ENCODE measurements at regions not wholly inside any gene's neighbourhood (a gene's known extent, or its start where the extent isn't known, plus 50 kb on each side); places are given as distances from the start of the nearest gene placed in this dataset.

GRCh38 chr1:201773764-201774163, 55.2 kb upstream of the IPO9 start:
- peaks cover 53% of the 10 kb centered on the region for H3K36me3 Mint-ChIP-seq (ENCODE audit: low read depth)
- H3K4me3 Mint-ChIP-seq = no peak overlapping the region
- peaks cover 23% of the 10 kb centered on the region for H3K9me3 Mint-ChIP-seq
- peak overlapping the region in 2 of 3 experiments; percentile 10 to 31 for H3K27ac Mint-ChIP-seq
- peaks cover 40% of the 10 kb centered on the region for H3K4me1 Mint-ChIP-seq
- no peaks in the 10 kb centered on the region for H3K27me3 Mint-ChIP-seq (ENCODE audit: low read depth)
- no peak for TF ChIP-seq CTCF (IDR thresholded peaks at IDR 0.05; ENCODE audit: unreplicated experiment in 3 of 3)

GRCh38 chr1:201774224-201774982, 54.6 kb upstream of the IPO9 start:
- Mint-ChIP-seq H3K4me3 (no peak overlapping the region), H3K36me3 (ENCODE audit: low read depth) (peaks cover 49% of the 10 kb centered on the region), H3K27ac (peak overlapping the region; percentile 10 to 42 (median 31)), H3K4me1 (peaks cover 42% of the 10 kb centered on the region), H3K9me3 (peaks cover 23% of the 10 kb centered on the region), H3K27me3 (ENCODE audit: low read depth) (no peaks in the 10 kb centered on the region)
- TF ChIP-seq CTCF (IDR thresholded peaks at IDR 0.05; ENCODE audit: unreplicated experiment in 3 of 3) = no peak

GRCh38 chr1:201774983-201775344, 54.0 kb upstream of the IPO9 start:
- Mint-ChIP-seq H3K4me1 (peaks cover 45% of the 10 kb centered on the region), H3K4me3 (no peak overlapping the region), H3K9me3 (peaks cover 23% of the 10 kb centered on the region)

GRCh38 chr1:201775380-201775779, 53.6 kb upstream of the IPO9 start:
- no peak for TF ChIP-seq CTCF (IDR thresholded peaks at IDR 0.05; ENCODE audit: unreplicated experiment in 3 of 3)
- Mint-ChIP-seq H3K9me3 (peaks cover 19% of the 10 kb centered on the region), H3K27ac (no peak overlapping the region), H3K27me3 (ENCODE audit: low read depth) (no peaks in the 10 kb centered on the region), H3K36me3 (ENCODE audit: low read depth) (peaks cover 49% of the 10 kb centered on the region), H3K4me3 (no peak overlapping the region), H3K4me1 (peaks cover 44% of the 10 kb centered on the region)

More at GRCh38 chr1:201774983-201775344, 54.0 kb upstream of the IPO9 start:
- Mint-ChIP-seq H3K36me3 (ENCODE audit: low read depth) (peaks cover 51% of the 10 kb centered on the region), H3K27me3 (ENCODE audit: low read depth) (no peaks in the 10 kb centered on the region), H3K27ac (peak overlapping the region in 1 of 3 experiments; percentile 42)
- no peak for TF ChIP-seq CTCF (IDR thresholded peaks at IDR 0.05; ENCODE audit: unreplicated experiment in 3 of 3)

- Mint-ChIP-seq H3K27me3 (ENCODE audit: low read depth) (no peaks in the 10 kb centered on the region), H3K9me3 (no peaks in the 10 kb centered on the region), H3K4me1 (peaks cover 66% of the 10 kb centered on the region), H3K36me3 (ENCODE audit: low read depth) (peaks cover 56% of the 10 kb centered on the region), H3K4me3 (peak overlapping the region in 1 of 3 experiments; percentile 47), H3K27ac (peak overlapping the region; percentile 78 to 95 (median 83))
- TF ChIP-seq CTCF (IDR thresholded peaks at IDR 0.05; ENCODE audit: unreplicated experiment in 3 of 3) = no peak
Measured at GRCh38 chr1:201778279-201779065, 50.5 kb upstream of the IPO9 start.
